OCI-LY3 (cell line): ENCODE measurements at regions not wholly inside any gene's neighbourhood (a gene's known extent, or its start where the extent isn't known, plus 50 kb on each side); places are given as distances from the start of the nearest gene placed in this dataset.

ENCODE experiments used
- EZH2phosphoT487 ChIP-seq: fragments of 200-600 bp; shearing (Covaris generic); IDR thresholded peaks from 2 replicates; pipeline ENCODE4 v1.6.1; 2018; ENCODE audit warnings: antibody characterized with exemption, mixed run types, low read depth
- TF ChIP-seq, protein P1 (sequence below): fragments of 200-600, 300-600 bp; sonication (generic); IDR thresholded peaks from 2 replicates; pipeline ENCODE4 v1.5.1; 2014; ENCODE audit warnings: antibody characterized with exemption, low read length, low read depth

DNA sequence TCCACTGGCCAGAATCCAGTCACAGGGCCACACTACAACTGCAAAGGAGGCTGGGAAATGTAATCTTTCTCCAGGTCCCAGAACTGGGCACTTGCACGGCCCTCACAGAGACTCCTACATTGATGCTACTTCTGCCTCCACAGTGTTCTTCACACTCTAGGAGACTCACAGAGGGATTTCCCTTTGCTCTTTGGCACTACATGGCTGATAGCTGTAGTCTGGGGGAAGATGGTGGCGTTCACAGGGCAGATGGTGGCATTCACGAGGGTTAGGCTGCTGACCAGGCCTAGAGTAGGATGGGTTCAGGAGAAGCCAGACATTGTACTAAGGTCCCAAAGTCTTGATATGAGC, 151.1 kb downstream of the NUAK1 start:
- TF ChIP-seq, protein P1, sequence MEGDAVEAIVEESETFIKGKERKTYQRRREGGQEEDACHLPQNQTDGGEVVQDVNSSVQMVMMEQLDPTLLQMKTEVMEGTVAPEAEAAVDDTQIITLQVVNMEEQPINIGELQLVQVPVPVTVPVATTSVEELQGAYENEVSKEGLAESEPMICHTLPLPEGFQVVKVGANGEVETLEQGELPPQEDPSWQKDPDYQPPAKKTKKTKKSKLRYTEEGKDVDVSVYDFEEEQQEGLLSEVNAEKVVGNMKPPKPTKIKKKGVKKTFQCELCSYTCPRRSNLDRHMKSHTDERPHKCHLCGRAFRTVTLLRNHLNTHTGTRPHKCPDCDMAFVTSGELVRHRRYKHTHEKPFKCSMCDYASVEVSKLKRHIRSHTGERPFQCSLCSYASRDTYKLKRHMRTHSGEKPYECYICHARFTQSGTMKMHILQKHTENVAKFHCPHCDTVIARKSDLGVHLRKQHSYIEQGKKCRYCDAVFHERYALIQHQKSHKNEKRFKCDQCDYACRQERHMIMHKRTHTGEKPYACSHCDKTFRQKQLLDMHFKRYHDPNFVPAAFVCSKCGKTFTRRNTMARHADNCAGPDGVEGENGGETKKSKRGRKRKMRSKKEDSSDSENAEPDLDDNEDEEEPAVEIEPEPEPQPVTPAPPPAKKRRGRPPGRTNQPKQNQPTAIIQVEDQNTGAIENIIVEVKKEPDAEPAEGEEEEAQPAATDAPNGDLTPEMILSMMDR: no peak
- TF ChIP-seq EZH2phosphoT487: no peak
